ENCODE measurements at regions not wholly inside any gene's neighbourhood (a gene's known extent, or its start where the extent isn't known, plus 50 kb on each side); places are given as distances from the start of the nearest gene placed in this dataset.

DNA sequence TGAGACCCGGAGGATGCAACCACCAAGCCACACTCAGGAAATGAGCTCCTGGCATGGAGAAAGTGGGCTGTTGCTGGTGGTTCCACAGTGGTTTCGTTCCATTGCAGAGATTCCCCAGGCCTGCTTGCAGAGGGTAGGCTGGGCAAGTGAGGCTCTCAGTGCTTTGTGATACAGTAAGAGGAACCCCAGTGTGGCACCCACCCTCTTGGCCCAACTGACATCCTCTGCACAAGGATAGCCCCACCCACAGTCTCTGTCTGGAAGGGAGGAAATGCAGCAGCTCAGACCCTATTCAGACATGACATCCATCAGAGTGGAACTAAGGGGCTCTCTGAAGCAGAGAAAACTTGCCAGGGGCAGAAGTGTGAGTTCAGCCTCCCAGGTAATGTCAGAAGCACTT lies 69.6 kb upstream of the FSTL4 start:
- no peak for DNase-seq

DNA sequence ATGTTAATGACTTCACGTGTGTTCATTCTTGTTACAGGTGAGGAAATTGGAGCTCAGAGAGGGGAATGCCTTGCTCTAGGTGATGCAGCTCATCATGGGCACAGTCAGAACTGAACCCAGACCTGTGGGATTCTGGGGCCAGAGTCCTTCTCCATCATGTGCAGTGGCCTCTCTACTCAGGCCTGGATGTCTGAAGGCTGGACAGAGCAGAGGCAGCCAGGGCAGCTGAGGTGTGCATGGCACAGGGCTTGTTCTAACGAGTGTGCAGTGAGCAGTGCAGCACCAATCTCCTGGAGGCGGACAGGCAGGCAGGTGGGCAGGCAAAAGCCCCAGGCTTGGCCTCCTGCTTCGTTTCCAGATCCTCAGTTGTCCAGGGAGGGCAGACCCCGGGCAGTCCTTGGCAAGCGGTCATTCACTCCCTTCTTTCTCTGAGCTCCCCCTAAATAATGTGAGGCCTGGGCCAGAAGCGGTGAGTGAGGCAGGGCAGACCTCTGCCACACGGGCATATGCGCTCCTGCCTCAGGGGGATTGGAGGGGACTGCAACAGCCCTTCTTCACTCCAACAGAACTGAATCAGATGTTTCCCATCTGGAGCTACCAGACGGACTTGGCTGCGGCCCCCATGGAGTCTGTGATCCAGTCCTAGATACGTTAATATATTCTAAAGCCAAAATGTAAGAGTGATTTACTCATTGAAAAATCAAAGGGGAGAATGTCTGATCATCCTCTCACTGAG lies 68.7 kb upstream of the FSTL4 start:
- DNase-seq, result no peak

DNA sequence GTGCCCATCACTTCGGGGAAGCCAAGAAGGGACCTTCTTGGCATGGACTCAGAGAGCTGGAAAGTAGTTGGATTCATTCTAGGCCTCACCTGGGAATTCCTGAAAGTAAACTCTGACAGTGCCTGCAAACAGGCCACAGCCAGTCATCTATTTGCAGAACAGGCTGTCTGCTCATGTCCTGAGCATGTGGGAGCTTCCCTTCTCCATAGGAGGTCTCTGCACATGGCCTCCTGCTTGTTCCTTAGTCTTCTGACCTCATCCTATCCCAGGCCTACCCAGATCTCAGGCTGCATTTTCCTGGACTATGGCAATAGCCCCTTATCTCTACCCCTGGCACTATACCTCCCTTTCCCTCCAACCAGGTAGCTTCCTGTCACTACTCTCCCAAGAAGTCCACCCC lies 67.2 kb upstream of the FSTL4 start:
- DNase-seq, result no peak

DNA sequence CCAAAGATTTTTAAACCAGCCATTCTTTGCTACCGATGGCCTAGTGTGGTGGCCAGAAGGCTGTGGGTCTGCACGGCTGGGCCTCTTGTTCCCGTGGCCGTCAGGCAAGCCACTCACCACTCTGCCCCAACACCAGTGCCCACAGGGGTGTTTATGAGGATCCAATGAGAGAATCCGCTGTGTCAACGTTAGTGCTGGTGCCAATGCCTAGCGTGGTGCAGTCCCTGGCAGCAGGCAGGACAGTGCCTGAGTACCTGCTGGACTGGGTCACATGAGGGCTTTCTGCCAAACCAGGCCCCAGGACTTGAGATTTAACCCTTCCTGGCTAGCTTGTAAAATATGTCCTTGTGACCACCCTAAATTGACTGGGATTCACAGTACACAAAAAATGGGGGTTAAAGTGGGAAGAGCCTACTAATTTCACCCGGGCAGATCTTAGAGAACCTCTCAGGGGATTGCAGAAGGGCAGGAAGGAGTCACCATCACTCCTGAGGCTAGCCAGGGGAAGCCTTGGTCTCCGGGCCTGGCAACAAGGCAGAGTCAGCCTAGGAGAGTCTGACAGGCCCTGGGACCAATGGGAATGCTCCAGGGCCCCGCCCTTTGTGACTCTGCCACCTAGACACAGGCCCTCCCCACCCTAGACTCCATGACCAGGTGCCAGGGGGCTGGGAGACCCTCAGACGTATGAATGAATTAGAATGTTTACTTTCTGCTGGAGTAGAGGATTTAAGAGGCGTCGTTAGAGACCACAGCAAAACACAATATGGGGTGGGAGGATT lies 63.2 kb upstream of the FSTL4 start:
- no peak for DNase-seq

DNA sequence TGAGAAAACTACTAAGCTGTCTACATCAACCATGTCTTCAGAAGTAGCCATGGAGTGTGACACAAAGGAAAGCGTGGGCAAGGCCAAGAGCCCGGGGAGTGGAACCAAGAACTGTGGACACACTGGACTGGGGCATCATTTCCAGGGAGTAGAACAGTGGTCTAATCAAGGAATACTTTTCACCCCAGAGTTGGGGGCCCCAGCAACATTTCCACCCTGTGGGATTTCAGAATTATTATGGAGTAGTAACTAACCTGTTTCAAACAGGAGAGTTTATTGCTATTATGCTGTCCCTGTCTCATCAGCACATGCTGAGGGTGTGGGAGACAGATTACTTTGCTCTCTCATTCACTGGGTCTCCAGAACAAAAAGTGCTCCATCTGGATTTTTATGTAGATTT lies 58.0 kb upstream of the FSTL4 start:
- no peak for DNase-seq

DNA sequence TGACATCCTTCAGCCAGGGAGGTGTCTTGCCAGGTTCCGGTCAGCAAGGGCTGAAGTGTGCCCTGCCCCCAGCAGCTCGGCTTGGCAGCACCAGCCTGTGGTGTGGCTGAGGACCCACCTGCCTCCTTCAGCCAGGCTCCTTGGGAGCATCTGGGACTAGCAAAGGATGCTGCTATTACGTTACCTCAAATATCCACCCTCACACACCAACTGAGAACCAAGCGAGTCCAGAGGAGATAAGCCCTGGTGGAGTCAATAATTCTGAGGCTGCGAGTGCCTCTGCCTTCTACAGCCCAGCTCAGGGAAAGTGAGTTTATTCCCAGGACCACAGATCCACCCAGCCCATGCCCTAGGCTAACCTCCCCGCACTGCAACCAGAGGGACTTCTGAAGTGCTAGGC lies 57.1 kb upstream of the FSTL4 start:
- no peak for DNase-seq

DNA sequence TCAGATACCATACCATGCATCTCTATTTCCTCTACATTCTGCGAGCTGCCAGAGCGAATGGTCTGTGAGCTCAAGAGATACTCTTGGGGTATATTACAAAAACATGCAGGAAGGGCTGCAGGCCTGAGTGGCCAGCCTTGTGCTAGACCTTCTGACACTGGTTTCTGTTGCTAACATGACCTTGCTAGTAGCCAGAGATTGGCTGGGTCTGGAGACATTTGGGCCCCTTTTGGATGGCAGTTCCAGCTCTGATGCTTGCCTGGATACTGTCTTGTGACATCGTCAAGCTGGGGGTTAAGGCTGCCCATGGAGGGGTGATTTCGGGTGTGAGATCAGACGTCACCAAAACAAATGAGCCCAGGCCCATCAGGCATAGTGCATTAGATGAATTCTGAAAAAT lies 56.1 kb upstream of the FSTL4 start:
- DNase-seq, result no peak

DNA sequence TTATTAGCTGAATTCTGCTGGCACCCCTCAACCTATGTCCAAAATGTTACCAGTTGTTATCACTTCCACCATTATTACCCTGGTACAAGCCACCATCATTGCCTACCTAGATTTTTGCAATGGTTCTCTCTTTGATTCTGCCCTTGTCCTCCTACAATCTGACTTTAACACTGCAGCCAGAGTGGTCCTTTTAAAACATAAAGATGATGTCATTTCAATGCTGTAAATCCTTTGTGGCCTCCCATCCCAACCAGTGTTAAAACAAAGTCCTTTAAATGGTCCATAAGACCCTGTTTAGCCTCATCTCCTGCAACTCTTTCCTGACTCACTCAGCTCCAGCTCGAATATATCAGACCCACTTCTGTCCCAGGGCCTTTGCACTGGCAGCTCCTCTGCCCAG lies 54.9 kb upstream of the FSTL4 start:
- DNase-seq, result no peak

DNA sequence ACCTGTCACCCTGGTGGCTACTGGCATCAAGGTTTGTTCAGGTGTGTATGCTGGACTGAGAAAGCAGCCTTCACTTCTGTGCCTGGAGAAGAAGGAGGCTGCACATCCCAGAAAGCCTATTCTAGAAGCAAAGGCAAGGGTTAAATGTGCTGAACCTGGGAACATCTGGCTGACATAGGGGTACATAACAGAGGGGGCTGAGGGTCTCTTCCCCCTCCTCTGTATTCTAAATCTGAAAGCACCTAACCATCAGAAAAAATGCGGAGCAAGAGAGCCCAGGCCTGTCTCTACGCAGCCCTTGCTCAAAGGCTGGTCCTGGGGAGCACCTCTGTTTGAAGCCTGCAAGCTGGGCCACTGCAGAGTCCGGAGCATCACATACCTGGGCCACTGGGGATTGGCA lies 53.2 kb upstream of the FSTL4 start:
- no peak for DNase-seq

DNA sequence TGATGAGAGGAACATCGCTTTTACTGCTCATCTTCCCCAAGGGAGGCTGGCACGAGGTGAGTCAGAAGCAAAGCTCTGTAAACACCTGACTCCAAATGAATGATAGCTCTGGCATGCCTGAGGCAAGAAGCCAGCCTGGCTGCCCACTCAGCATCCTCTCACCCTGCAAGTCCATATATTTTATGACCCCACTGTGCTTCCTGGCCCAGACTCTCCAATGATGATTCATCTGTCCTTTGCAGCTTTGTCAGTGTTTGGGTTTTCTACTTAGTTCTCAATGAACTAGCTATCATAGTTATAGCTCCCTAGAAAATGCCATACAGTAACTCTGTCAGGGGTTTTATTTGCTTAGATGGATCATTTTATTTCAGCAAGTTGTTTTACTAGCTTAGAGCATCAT lies 52.1 kb upstream of the FSTL4 start:
- no peak for DNase-seq

DNA sequence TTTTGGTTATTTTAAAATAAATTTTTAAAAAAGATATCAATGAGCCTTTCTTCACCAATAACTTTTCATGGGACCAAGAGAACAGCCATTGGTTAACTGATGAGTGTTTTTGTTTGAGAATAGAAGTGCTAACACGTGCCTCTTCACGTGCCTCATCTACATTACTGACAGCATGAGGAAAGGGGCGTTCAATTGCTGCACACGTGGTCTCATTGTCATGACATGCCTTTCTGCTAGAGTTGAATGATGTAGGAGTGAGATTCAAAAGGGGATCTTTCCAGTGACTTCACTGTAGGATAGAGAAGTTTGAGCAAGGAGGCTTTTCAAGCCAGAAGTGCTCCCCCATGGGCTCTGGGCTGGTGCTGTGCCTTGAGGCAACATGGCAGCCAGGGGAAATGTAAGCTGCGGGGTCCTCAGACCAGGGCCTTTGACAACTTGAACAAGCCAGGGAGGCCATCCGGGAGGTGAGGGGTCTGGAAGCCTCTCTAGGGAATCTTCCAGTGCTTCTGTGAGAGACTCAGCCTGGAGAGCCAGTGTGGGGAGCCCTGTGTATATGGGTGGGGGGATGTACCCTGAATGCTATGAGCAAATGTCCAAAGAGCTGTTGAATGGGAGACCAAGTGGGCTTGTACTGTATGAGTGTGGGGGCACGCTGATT lies 51.2 kb upstream of the FSTL4 start:
- DNase-seq, result no peak

DNA sequence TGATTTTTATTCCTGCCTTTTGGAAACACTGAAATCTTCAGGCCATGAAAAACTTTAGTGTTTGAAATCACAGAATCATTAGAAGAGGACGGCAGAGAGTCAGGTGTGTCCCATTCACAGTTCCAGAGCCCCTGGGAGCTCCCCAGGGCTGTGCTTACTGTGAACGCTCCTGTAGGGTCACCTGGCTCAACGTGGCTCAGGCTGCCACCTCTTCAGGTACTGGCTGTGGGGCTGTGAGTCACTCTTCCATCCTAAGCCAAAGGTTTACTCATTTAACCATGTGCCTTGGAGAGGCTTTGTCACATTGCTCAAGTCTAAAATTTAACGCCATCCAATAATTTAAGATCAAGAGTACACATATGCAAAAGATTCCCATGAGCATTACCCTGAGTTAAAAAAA lies 50.2 kb upstream of the FSTL4 start:
- no peak for DNase-seq

Data from CD4-positive, alpha-beta T cell treated with Interferon gamma for 1 hour (primary cell).